SK-N-MC (cell line): ENCODE measurements at regions not wholly inside any gene's neighbourhood (a gene's known extent, or its start where the extent isn't known, plus 50 kb on each side); places are given as distances from the start of the nearest gene placed in this dataset.
A peak's percentile ranks its signal among the peaks of the same experiment; 100 is the strongest.
"Not testable (repeated sequence)": the region's sequence is repeated elsewhere in the genome, so short reads cannot be mapped to it uniquely, and the experiment has no call there.

Source experiments
- DNase-seq: peaks from one replicate; pipeline ENCODE4 v3.0.0-alpha.2; 2011; ENCODE audit warnings: low read depth, low spot score
- H3K27ac ChIP-seq: fragments of 200-600 bp; sonication (generic); 2 replicates; pipeline ENCODE4 v1.5.1; 2016; ENCODE audit warnings: mixed run types
- H3K36me3 ChIP-seq: fragments of 200-600 bp; sonication (generic); 2 replicates; pipeline ENCODE4 v1.6.1; 2017; ENCODE audit warnings: antibody characterized with exemption, low read length, mixed read lengths; ENCODE audit not compliant: insufficient read depth
- H3K4me3 ChIP-seq: fragments of 200-600 bp; sonication (generic); 2 replicates; pipeline ENCODE4 v1.5.1; 2016
- H3K9ac ChIP-seq: fragments of 200-600 bp; sonication (generic); 2 replicates; pipeline ENCODE4 v1.8.0; 2017; ENCODE audit warnings: mixed run types, mixed read lengths; ENCODE audit not compliant: insufficient read length
- H3K9me3 ChIP-seq: fragments of 200-600 bp; sonication (generic); 2 replicates; pipeline ENCODE4 v1.6.1; 2017; ENCODE audit warnings: low read depth, mild to moderate bottlenecking, antibody characterized with exemption, low read length, moderate library complexity, mixed read lengths
- EZH2 ChIP-seq: fragments of 200-600 bp; sonication (generic); IDR thresholded peaks from one replicate; pipeline ENCODE4 v1.6.1; 2017; ENCODE audit warnings: antibody characterized with exemption
- FOXP2 ChIP-seq: optimal IDR thresholded peaks from 2 replicates; pipeline ENCODE3; 2011; ENCODE audit warnings: mild to moderate bottlenecking, moderate library complexity; ENCODE audit not compliant: insufficient read depth; ENCODE audit errors: extremely low read length, control extremely low read depth
- POLR2AphosphoS5 ChIP-seq: IDR thresholded peaks from 2 replicates; pipeline ENCODE4 v1.6.1; 2012; ENCODE audit warnings: mild to moderate bottlenecking, low read depth, low read length, borderline replicate concordance

GRCh38 chr3:31311559-31311958, 221.2 kb upstream of the STT3B start:
- DNase-seq: peak; percentile 57
- Histone ChIP-seq H3K27ac (no peak overlapping the region), H3K4me3 (peak overlapping the region; percentile 25; the same call in 1 of the 2 replicates), H3K9ac (no peak overlapping the region), H3K9me3 (no peaks in the 10 kb centered on the region), H3K36me3 (no peaks in the 10 kb centered on the region)
- TF ChIP-seq EZH2: no peak
- no peak for TF ChIP-seq FOXP2
- TF ChIP-seq POLR2AphosphoS5: no peak

DNA sequence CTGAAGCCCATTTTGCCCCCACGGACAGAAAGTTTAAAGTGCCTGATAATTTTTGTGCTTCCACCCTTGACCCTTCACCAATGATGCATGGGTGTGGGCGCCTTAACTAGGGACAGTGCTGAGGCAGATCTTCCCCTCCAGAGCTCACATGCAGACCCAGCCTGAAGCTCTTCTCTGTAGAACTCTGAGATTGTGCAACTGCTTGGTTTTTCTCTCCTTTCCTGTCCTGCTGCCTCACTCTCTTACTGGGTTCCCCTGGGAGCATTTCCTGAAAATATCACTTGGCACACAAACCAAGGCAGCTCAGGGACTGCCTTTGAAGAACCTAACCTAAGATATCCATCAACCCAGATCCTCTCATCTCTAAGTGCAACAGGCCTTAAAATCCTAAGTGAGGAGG, 220.3 kb upstream of the STT3B start:
- TF ChIP-seq POLR2AphosphoS5 (no peak), EZH2 (no peak), FOXP2 (no peak)
- Histone ChIP-seq H3K9me3 (no peaks in the 10 kb centered on the region), H3K4me3 (no peak overlapping the region), H3K9ac (no peak overlapping the region), H3K36me3 (no peaks in the 10 kb centered on the region), H3K27ac (no peak overlapping the region)
- DNase-seq: peak; percentile 75

- Histone ChIP-seq H3K27ac (no peak overlapping the region), H3K36me3 (no peaks in the 10 kb centered on the region), H3K4me3 (no peak overlapping the region), H3K9me3 (no peaks in the 10 kb centered on the region), H3K9ac (no peak overlapping the region)
- no peak for DNase-seq
- TF ChIP-seq POLR2AphosphoS5 (no peak), EZH2 (no peak), FOXP2 (no peak)
Observed at GRCh38 chr3:31314258-31314657, 218.5 kb upstream of the STT3B start.

DNA sequence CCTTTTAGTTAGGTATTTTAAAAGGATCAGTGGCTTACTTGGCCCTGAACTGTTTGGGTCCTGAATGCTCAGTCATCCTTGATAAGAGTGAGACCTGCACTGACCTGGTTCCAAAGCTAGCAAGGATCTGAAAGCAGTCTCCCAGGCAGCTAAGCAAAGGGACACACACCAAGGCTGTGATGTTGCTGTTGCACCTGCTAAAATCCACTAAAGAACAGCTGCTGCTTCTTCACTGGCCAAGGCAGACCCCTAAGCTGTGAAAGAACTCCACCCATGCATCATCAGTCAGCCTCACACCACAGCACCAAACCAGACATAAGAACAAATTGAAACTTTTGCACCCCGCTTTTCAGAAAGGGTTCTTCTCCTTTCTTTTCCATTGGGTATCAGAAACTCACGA, 213.4 kb upstream of the STT3B start:
- Histone ChIP-seq H3K9me3 (no peaks in the 10 kb centered on the region), H3K9ac (no peak overlapping the region), H3K4me3 (no peak overlapping the region), H3K36me3 (no peaks in the 10 kb centered on the region), H3K27ac (no peak overlapping the region)
- no peak for DNase-seq
- TF ChIP-seq POLR2AphosphoS5: no peak
- TF ChIP-seq EZH2: no peak
- TF ChIP-seq FOXP2: no peak

DNA sequence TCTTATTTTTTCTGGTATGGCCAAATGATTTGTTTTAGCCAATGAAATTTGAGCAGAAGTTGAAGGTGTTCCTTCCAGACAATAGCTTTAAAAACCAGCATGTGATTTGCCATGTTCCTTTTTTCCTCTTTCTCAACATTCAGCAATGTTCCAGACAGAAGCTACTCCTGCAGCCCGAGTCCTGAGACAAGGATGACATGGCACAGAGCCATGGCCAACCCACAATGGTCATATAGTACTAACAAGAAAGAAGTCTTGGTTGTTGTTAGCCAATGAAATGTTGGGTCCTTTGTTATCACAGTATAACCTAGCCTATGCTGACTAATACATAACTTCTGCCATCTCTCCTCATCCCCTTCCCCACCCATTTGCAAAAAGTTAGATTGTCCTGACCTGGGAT, 211.1 kb upstream of the STT3B start:
- no peak for DNase-seq
- Histone ChIP-seq H3K9ac (no peak overlapping the region), H3K27ac (no peak overlapping the region), H3K36me3 (no peaks in the 10 kb centered on the region), H3K4me3 (no peak overlapping the region), H3K9me3 (no peaks in the 10 kb centered on the region)
- TF ChIP-seq FOXP2 (no peak), POLR2AphosphoS5 (no peak), EZH2 (no peak)

- no peaks in the 10 kb centered on the region for H3K36me3 ChIP-seq
- no peak for DNase-seq
- H3K9ac ChIP-seq: no peak overlapping the region
- TF ChIP-seq EZH2: no peak
- no peak for TF ChIP-seq FOXP2
- TF ChIP-seq POLR2AphosphoS5: no peak
- no peak overlapping the region for H3K4me3 ChIP-seq
- H3K9me3 ChIP-seq: no peaks in the 10 kb centered on the region
- H3K27ac ChIP-seq: no peak overlapping the region
Observed at GRCh38 chr3:31322460-31322859, 210.3 kb upstream of the STT3B start.

DNA sequence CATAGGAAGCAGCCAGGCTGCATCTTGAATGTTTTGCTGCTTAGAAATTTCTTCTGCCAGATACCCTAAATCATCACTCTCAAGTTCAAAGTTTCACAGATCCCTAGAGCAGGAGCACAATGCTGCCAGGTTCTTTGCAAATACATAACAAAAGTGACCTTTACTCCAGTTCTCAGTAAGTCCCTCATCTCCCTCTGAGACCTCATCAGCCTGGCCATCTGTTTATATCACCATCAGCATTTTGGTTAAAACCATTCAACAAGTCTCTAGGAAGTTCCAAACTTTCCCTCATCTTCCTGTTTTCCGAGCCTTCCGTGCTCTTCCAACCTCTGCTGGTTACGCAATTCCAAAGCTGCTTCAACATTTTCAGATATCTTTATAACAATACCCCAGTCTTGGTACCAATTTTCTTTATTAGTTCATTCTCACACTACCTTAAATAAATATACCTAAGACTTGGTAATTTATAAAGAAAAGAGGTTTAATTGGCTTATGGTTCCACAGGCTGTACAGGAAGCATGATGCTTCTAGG, 204.8 kb upstream of the STT3B start:
- H3K36me3 ChIP-seq, H3K4me3 ChIP-seq, H3K27ac ChIP-seq, H3K9ac ChIP-seq, DNase-seq, H3K9me3 ChIP-seq: not testable (repeated sequence)

GRCh38 chr3:31331278-31331677, 201.4 kb upstream of the STT3B start:
- H3K36me3 ChIP-seq: no peaks in the 10 kb centered on the region
- H3K4me3 ChIP-seq: no peak overlapping the region
- H3K27ac ChIP-seq: no peak overlapping the region
- H3K9me3 ChIP-seq: no peaks in the 10 kb centered on the region
- no peak for DNase-seq
- H3K9ac ChIP-seq: no peak overlapping the region
- TF ChIP-seq POLR2AphosphoS5 (no peak), EZH2 (no peak), FOXP2 (no peak)

- Histone ChIP-seq H3K9me3 (no peaks in the 10 kb centered on the region), H3K27ac (no peak overlapping the region), H3K4me3 (no peak overlapping the region), H3K36me3 (no peaks in the 10 kb centered on the region), H3K9ac (no peak overlapping the region)
- no peak for DNase-seq
- TF ChIP-seq POLR2AphosphoS5 (no peak), FOXP2 (no peak), EZH2 (no peak)
Observed at GRCh38 chr3:31341130-31341529, 191.6 kb upstream of the STT3B start.
